Mesothelial cell of epicardium (in vitro differentiated cells): ENCODE measurements at regions not wholly inside any gene's neighbourhood (a gene's known extent, or its start where the extent isn't known, plus 50 kb on each side); places are given as distances from the start of the nearest gene placed in this dataset.

Experiments used
- DNase-seq, 2 experiments: peaks; one replicate each; pipeline ENCODE4 v3.0.0; 2021; ENCODE audit warnings: low spot score in 2 of 2; ENCODE audit not compliant: unreplicated experiment in 2 of 2
- H3K27ac Mint-ChIP-seq: 2 replicates; pipeline ENCODE4 v1.8.0; 2021; ENCODE audit warnings: mixed read lengths
- H3K27me3 Mint-ChIP-seq: 2 replicates; pipeline ENCODE4 v1.8.0; 2021; ENCODE audit warnings: low read depth, mixed read lengths
- H3K36me3 Mint-ChIP-seq: 2 replicates; pipeline ENCODE4 v1.8.0; 2021; ENCODE audit warnings: mixed read lengths
- H3K4me1 Mint-ChIP-seq: 2 replicates; pipeline ENCODE4 v1.8.0; 2021; ENCODE audit warnings: mixed read lengths
- H3K4me3 Mint-ChIP-seq: 2 replicates; pipeline ENCODE4 v1.8.0; 2021; ENCODE audit warnings: mild to moderate bottlenecking, moderate library complexity, mixed read lengths
- H3K9me3 Mint-ChIP-seq: 2 replicates; pipeline ENCODE4 v1.8.0; 2021; ENCODE audit warnings: mixed read lengths
- TF ChIP-seq, protein P1 (sequence below): fragments of 200-600 bp; sonication (generic); IDR thresholded peaks from one replicate; pipeline ENCODE4 v1.5.0; 2021; ENCODE audit warnings: antibody characterized with exemption; ENCODE audit not compliant: unreplicated experiment

DNA sequence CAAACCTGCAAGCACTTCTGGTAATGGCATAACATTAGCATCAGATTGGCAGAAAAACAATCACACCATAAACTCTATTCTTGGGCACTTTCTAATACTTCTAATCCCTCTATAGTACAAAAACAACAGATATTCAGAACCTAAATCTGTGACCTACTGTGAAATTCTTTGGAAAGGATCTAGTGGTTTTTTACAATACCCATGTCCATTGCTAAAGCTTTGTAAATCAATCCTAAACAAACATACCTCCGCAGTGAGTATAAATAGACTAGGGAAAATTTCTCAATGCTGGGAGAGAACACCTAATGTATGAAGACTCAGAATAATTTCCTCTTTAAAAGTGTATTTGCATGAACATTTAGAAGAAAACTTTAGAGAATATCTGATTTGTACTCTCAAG lies 1098.5 kb upstream of the DDX18 start:
- DNase-seq: no peak
- TF ChIP-seq, protein P1, sequence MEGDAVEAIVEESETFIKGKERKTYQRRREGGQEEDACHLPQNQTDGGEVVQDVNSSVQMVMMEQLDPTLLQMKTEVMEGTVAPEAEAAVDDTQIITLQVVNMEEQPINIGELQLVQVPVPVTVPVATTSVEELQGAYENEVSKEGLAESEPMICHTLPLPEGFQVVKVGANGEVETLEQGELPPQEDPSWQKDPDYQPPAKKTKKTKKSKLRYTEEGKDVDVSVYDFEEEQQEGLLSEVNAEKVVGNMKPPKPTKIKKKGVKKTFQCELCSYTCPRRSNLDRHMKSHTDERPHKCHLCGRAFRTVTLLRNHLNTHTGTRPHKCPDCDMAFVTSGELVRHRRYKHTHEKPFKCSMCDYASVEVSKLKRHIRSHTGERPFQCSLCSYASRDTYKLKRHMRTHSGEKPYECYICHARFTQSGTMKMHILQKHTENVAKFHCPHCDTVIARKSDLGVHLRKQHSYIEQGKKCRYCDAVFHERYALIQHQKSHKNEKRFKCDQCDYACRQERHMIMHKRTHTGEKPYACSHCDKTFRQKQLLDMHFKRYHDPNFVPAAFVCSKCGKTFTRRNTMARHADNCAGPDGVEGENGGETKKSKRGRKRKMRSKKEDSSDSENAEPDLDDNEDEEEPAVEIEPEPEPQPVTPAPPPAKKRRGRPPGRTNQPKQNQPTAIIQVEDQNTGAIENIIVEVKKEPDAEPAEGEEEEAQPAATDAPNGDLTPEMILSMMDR: no peak
- H3K27me3 Mint-ChIP-seq: no peaks in the 10 kb centered on the region
- peaks cover 5% of the 10 kb centered on the region for H3K4me1 Mint-ChIP-seq
- no peak overlapping the region for H3K4me3 Mint-ChIP-seq
- H3K9me3 Mint-ChIP-seq: no peaks in the 10 kb centered on the region
- no peaks in the 10 kb centered on the region for H3K36me3 Mint-ChIP-seq
- no peak overlapping the region for H3K27ac Mint-ChIP-seq

DNA sequence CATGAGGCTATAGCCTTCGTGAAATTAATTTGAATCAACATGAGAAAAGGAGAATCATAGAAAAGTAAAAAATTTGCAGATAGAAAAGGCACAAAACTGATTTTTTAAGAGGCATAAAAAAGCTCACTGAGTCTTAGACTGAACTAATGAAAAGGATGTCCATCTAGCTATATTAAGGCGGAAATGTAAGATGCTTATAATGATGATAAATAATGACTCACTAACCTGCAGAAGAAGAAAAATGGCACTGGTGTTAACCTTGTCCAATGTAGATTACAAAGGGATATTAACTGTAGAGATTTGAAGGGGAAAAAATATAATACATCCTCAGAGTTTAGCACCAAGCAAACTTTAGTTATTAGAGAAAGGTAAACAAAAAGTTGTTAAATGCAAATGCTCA lies 1098.0 kb upstream of the DDX18 start:
- no peaks in the 10 kb centered on the region for H3K36me3 Mint-ChIP-seq
- no peak for DNase-seq
- H3K4me1 Mint-ChIP-seq: peaks cover 5% of the 10 kb centered on the region
- TF ChIP-seq, protein P1: no peak
- H3K27ac Mint-ChIP-seq: no peak overlapping the region
- H3K27me3 Mint-ChIP-seq: no peaks in the 10 kb centered on the region
- no peaks in the 10 kb centered on the region for H3K9me3 Mint-ChIP-seq
- H3K4me3 Mint-ChIP-seq: no peak overlapping the region

DNA sequence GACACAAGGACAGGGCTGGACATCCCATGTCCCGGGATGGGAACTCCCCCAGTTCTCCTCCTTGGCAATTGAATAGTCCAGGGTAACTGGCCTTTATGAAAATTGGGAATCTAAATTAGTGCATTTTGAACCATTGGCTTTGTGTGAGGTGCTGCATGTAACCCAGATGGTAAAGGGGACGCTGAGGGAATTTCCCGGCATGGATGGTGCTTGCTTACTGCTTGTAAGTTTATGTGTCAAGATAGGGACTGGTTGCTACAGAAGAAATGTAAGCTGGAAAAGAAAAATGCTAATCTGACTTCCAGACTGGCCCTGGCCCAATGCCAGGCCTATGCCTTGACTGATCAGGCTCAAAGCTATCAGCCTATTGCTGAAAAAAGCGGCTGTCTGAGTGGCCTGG lies 1096.7 kb upstream of the DDX18 start:
- H3K9me3 Mint-ChIP-seq: no peaks in the 10 kb centered on the region
- H3K27me3 Mint-ChIP-seq: no peaks in the 10 kb centered on the region
- H3K4me3 Mint-ChIP-seq: no peak overlapping the region
- TF ChIP-seq, protein P1: no peak
- peaks cover 5% of the 10 kb centered on the region for H3K4me1 Mint-ChIP-seq
- no peak overlapping the region for H3K27ac Mint-ChIP-seq
- peak in 1 of 2 experiments; percentile 42 for DNase-seq
- H3K36me3 Mint-ChIP-seq: no peaks in the 10 kb centered on the region

GRCh38 chr2:116718451-116718850 lies 1096.0 kb upstream of the DDX18 start:
- no peak for DNase-seq
- no peaks in the 10 kb centered on the region for H3K9me3 Mint-ChIP-seq
- no peaks in the 10 kb centered on the region for H3K36me3 Mint-ChIP-seq
- H3K27me3 Mint-ChIP-seq: no peaks in the 10 kb centered on the region
- no peak overlapping the region for H3K4me3 Mint-ChIP-seq
- H3K27ac Mint-ChIP-seq: no peak overlapping the region
- H3K4me1 Mint-ChIP-seq: peaks cover 5% of the 10 kb centered on the region
- TF ChIP-seq, protein P1: no peak

DNA sequence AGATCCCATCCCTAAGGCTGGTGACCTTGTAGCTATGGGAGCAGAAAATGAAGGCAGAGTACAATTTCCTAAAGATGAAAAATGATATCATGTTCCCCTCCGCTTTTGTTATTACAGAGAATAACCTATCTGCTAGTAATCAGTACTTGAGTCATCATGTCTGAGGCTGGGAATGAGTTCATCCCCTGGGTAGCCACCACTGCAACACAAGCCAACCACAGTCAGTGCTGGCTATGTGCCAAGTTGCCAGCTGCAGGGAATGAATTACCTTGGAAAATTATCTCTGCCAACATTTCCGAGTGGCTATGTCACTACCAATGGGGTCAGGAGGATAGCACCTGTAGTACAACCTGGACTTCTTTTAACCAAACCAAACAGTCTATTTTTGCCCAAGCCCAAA lies 1094.7 kb upstream of the DDX18 start:
- Mint-ChIP-seq H3K4me1 (peaks cover 5% of the 10 kb centered on the region), H3K27me3 (no peaks in the 10 kb centered on the region), H3K36me3 (no peaks in the 10 kb centered on the region), H3K9me3 (no peaks in the 10 kb centered on the region), H3K27ac (no peak overlapping the region), H3K4me3 (no peak overlapping the region)
- TF ChIP-seq, protein P1: no peak
- DNase-seq: no peak

- H3K27ac Mint-ChIP-seq: no peak overlapping the region
- no peaks in the 10 kb centered on the region for H3K27me3 Mint-ChIP-seq
- DNase-seq: no peak
- peaks cover 8% of the 10 kb centered on the region for H3K4me1 Mint-ChIP-seq
- no peaks in the 10 kb centered on the region for H3K9me3 Mint-ChIP-seq
- no peak overlapping the region for H3K4me3 Mint-ChIP-seq
- TF ChIP-seq, protein P1: no peak
- H3K36me3 Mint-ChIP-seq: no peaks in the 10 kb centered on the region
Measured at GRCh38 chr2:116724550-116724949, 1089.9 kb upstream of the DDX18 start.
